ENCODE measurements at regions not wholly inside any gene's neighbourhood (a gene's known extent, or its start where the extent isn't known, plus 50 kb on each side); places are given as distances from the start of the nearest gene placed in this dataset.

DNA sequence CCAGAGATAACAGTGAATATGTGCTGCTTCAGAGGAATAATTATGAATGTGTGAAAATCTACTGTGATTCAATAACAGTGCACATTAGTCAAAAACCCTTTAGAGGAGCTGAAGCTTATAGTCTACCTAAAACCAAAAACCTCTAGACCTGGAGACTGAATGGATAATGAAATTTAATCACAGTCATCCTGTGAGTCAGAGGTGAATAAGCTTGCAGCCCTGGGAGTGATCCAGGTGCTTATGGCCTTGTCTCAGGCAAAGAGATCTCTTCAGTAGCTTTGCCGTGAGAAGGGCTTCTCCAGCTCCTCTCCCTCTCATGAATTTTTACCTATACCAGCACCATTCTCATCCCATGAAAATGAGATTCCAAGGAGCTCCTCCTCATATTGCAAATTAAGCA lies 81.3 kb upstream of the RGS4 start:
- Histone ChIP-seq H2BK120ac (ENCODE audit: low read depth, low read length, poor library complexity, severe bottlenecking) (no peak overlapping the region), H4K8ac (replicated peaks; ENCODE audit: insufficient read length, low read depth, low read length) (no peak overlapping the region), H3K4me2 (ENCODE audit: insufficient read depth, insufficient read length, low read length) (no peak overlapping the region), H3K9ac (ENCODE audit: extremely low read depth, insufficient read length, low read length) (no peak overlapping the region), H3K18ac (ENCODE audit: insufficient read length, low read depth, low read length) (no peak overlapping the region), H2AFZ (ENCODE audit: low read length) (no peak overlapping the region), H3K56ac (ENCODE audit: insufficient read length, low read depth, low read length) (no peak overlapping the region), H2AK5ac (ENCODE audit: insufficient read length, low read length) (no peak overlapping the region), H3K79me2 (ENCODE audit: insufficient read depth, low read length) (no peaks in the 10 kb centered on the region), H2BK5ac (ENCODE audit: insufficient read length, low read length) (no peak overlapping the region), H4K91ac (ENCODE audit: insufficient read length, low read depth, low read length) (no peak overlapping the region), H2BK20ac (ENCODE audit: low read depth, low read length, poor library complexity, severe bottlenecking) (no peak overlapping the region), H3K27me3 (ENCODE audit: insufficient read depth, low read length) (no peaks in the 10 kb centered on the region), H2BK15ac (ENCODE audit: low read depth, low read length) (no peak overlapping the region), H3K4me1 (ENCODE audit: insufficient read depth, low read length) (peaks cover 2% of the 10 kb centered on the region; the same call in 1 of the 2 replicates), H3K14ac (ENCODE audit: insufficient read depth, low read length) (no peak overlapping the region), H4K5ac (ENCODE audit: insufficient read length, low read depth, low read length) (no peak overlapping the region), H3K9me3 (ENCODE audit: control insufficient read depth, low read depth, low read length) (no peaks in the 10 kb centered on the region), H4K20me1 (ENCODE audit: control insufficient read depth, insufficient read depth, insufficient read length) (no peaks in the 10 kb centered on the region), H3K27ac (ENCODE audit: insufficient read length, low read depth, low read length) (no peak overlapping the region), H3K23me2 (ENCODE audit: insufficient read length, low read depth, low read length, poor library complexity, severe bottlenecking) (no peaks in the 10 kb centered on the region), H3K79me1 (ENCODE audit: insufficient read depth, low read depth, low read length, poor library complexity, severe bottlenecking) (no peaks in the 10 kb centered on the region), H3K23ac (ENCODE audit: insufficient read length, low read depth, low read length) (no peak overlapping the region), H3K4ac (ENCODE audit: low read depth, low read length) (no peak overlapping the region), H3T11ph (ENCODE audit: low read length) (no peak overlapping the region), H2BK12ac (ENCODE audit: insufficient read length, low read depth, low read length) (no peak overlapping the region)
- peaks cover 10 to 12% of the 10 kb centered on the region in 2 experiments; a peak in 3 of 4 replicates for H3K4me1 Mint-ChIP-seq
- no peak overlapping the region for H3K4me3 Mint-ChIP-seq
- no peaks in the 10 kb centered on the region for H3K36me3 Mint-ChIP-seq (ENCODE audit: insufficient read depth in 1 of 3, low read depth in 3 of 3)
- TF ChIP-seq, protein P1, sequence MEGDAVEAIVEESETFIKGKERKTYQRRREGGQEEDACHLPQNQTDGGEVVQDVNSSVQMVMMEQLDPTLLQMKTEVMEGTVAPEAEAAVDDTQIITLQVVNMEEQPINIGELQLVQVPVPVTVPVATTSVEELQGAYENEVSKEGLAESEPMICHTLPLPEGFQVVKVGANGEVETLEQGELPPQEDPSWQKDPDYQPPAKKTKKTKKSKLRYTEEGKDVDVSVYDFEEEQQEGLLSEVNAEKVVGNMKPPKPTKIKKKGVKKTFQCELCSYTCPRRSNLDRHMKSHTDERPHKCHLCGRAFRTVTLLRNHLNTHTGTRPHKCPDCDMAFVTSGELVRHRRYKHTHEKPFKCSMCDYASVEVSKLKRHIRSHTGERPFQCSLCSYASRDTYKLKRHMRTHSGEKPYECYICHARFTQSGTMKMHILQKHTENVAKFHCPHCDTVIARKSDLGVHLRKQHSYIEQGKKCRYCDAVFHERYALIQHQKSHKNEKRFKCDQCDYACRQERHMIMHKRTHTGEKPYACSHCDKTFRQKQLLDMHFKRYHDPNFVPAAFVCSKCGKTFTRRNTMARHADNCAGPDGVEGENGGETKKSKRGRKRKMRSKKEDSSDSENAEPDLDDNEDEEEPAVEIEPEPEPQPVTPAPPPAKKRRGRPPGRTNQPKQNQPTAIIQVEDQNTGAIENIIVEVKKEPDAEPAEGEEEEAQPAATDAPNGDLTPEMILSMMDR (conservative IDR thresholded peaks at IDR 0.05) = no peak
- H3K27me3 Mint-ChIP-seq (ENCODE audit: low read depth) = peaks cover 3% of the 10 kb centered on the region; the same call in 1 of the 2 replicates
- no CpG with 5 or more reads among the region's 1 CpG for WGBS (ENCODE audit: extremely low coverage, insufficient read length, low lambda C conversion rate)
- no peaks in the 10 kb centered on the region for H3K9me3 Mint-ChIP-seq
- no peak overlapping the region for H3K27ac Mint-ChIP-seq
- no peak for DNase-seq

Measured in H9 (cell line).